ENCODE measurements at regions not wholly inside any gene's neighbourhood (a gene's known extent, or its start where the extent isn't known, plus 50 kb on each side); places are given as distances from the start of the nearest gene placed in this dataset.

GRCh38 chr15:96699871-96700401, 369.4 kb downstream of the NR2F2 start:
- Histone ChIP-seq H3K4me3 (no peak overlapping the region), H3K27me3 (no peaks in the 10 kb centered on the region)
- intact Hi-C loops (cut with DNase I) = no loop called here

GRCh38 chr15:96700555-96700954, 370.1 kb downstream of the NR2F2 start:
- 80 to 87% (median 86%) methylated on average over 2 of the region's 2 CpGs for WGBS, 3 donors

More at GRCh38 chr15:96699871-96700401, 369.4 kb downstream of the NR2F2 start:
- H3K9me3 ChIP-seq = no peaks in the 10 kb centered on the region
- H3K4me1 ChIP-seq (ENCODE audit: insufficient read depth) = no peaks in the 10 kb centered on the region
- H3K36me3 ChIP-seq = no peaks in the 10 kb centered on the region
- no peak for DNase-seq
- TF ChIP-seq CTCF (IDR thresholded peaks at IDR 0.05) (no peak), EP300 (IDR thresholded peaks at IDR 0.05) (no peak), POLR2A (IDR thresholded peaks at IDR 0.05) (no peak)
- 91 to 94% (median 92%) methylated on average over 3 of the region's 3 CpGs for WGBS, 3 donors
- no peak overlapping the region for H3K27ac ChIP-seq

DNA sequence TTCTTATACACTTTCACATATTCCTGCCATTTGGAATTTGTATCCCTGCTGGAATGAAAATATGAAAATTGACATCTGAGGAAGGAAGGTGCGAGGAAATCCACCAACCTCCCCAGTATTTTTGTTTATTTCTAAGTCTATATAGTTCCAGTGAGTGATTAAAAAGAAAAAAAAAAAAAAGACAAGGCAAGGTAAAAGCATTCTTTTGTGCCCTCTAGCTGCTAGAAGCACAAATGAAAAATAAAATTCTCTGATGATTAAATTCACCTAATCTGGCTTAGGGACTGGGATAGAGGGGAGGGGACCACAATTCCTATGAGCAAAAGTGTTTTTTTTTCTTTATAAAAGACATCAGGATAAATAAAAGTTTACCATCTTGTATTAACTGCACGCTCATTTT, 370.9 kb downstream of the NR2F2 start:
- Histone ChIP-seq H3K27ac (no peak overlapping the region), H3K9me3 (no peaks in the 10 kb centered on the region), H3K4me3 (no peak overlapping the region), H3K27me3 (no peaks in the 10 kb centered on the region), H3K4me1 (ENCODE audit: insufficient read depth) (no peaks in the 10 kb centered on the region), H3K36me3 (no peaks in the 10 kb centered on the region)
- 58 to 69% (median 65%) methylated on average over 2 of the region's 2 CpGs for WGBS, 3 donors
- DNase-seq = no peak
- intact Hi-C loops (cut with DNase I) = no loop called here
- no peak for TF ChIP-seq EP300 (IDR thresholded peaks at IDR 0.05)
- TF ChIP-seq POLR2A (IDR thresholded peaks at IDR 0.05) = no peak
- no peak for TF ChIP-seq CTCF (IDR thresholded peaks at IDR 0.05)

More at GRCh38 chr15:96700555-96700954, 370.1 kb downstream of the NR2F2 start:
- Histone ChIP-seq H3K4me1 (ENCODE audit: insufficient read depth) (no peaks in the 10 kb centered on the region), H3K4me3 (no peak overlapping the region), H3K27ac (no peak overlapping the region), H3K27me3 (no peaks in the 10 kb centered on the region), H3K36me3 (no peaks in the 10 kb centered on the region), H3K9me3 (no peaks in the 10 kb centered on the region)
- intact Hi-C loops (cut with DNase I) = no loop called here
- no peak for DNase-seq
- TF ChIP-seq POLR2A (IDR thresholded peaks at IDR 0.05) (no peak), CTCF (IDR thresholded peaks at IDR 0.05) (no peak), EP300 (IDR thresholded peaks at IDR 0.05) (no peak)

- intact Hi-C loops (cut with DNase I) = no loop called here
- TF ChIP-seq EP300 (IDR thresholded peaks at IDR 0.05) (no peak), POLR2A (IDR thresholded peaks at IDR 0.05) (no peak), CTCF (IDR thresholded peaks at IDR 0.05) (no peak)
- Histone ChIP-seq H3K4me1 (ENCODE audit: insufficient read depth) (no peaks in the 10 kb centered on the region), H3K27me3 (no peaks in the 10 kb centered on the region), H3K4me3 (no peak overlapping the region), H3K9me3 (no peaks in the 10 kb centered on the region), H3K27ac (no peak overlapping the region), H3K36me3 (no peaks in the 10 kb centered on the region)
- 49 to 75% (median 52%) methylated on average over 2 of the region's 2 CpGs for WGBS, 3 donors
- no peak for DNase-seq
Observed at GRCh38 chr15:96701877-96702276, 371.4 kb downstream of the NR2F2 start.

Measured in ovary (tissue), 7 donors.